Cardiac muscle cell (in vitro differentiated cells and primary cell): ENCODE measurements at regions not wholly inside any gene's neighbourhood (a gene's known extent, or its start where the extent isn't known, plus 50 kb on each side); places are given as distances from the start of the nearest gene placed in this dataset.

ENCODE experiments used
- DNase-seq, 2 donors: peaks; one replicate each; pipeline versions ENCODE4 v3.0.0 to v3.0.0-alpha.2; 2010 to 2017; ENCODE audit warnings: low read depth in 1 of 2, low spot score in 1 of 2
- H3K27ac ChIP-seq: fragments of 200-600 bp; sonication (generic); 2 replicates; pipeline ENCODE4 v1.5.1; 2016
- H3K27me3 ChIP-seq: fragments of 200-600 bp; sonication (generic); 2 replicates; pipeline ENCODE4 v1.6.0; 2016; ENCODE audit warnings: control low read depth
- H3K36me3 ChIP-seq: fragments of 200-600 bp; sonication (generic); 2 replicates; pipeline ENCODE4 v1.5.1; 2016; ENCODE audit warnings: control low read depth
- H3K4me1 ChIP-seq: fragments of 200-600 bp; sonication (generic); 2 replicates; pipeline ENCODE4 v1.8.1; 2017; ENCODE audit warnings: low read depth, mild to moderate bottlenecking, mixed run types
- H3K4me3 ChIP-seq: fragments of 200-600 bp; sonication (generic); 2 replicates; pipeline ENCODE4 v1.5.1; 2016; ENCODE audit warnings: mild to moderate bottlenecking
- H3K9me3 ChIP-seq: fragments of 200-600 bp; sonication (generic); 2 replicates; pipeline ENCODE4 v1.5.1; 2017; ENCODE audit warnings: low read depth, mild to moderate bottlenecking, control low read depth
- TF ChIP-seq, protein P1 (sequence below): IDR thresholded peaks from 2 replicates; pipeline ENCODE4 v1.5.1; 2012; ENCODE audit warnings: low read depth, mild to moderate bottlenecking, low read length

DNA sequence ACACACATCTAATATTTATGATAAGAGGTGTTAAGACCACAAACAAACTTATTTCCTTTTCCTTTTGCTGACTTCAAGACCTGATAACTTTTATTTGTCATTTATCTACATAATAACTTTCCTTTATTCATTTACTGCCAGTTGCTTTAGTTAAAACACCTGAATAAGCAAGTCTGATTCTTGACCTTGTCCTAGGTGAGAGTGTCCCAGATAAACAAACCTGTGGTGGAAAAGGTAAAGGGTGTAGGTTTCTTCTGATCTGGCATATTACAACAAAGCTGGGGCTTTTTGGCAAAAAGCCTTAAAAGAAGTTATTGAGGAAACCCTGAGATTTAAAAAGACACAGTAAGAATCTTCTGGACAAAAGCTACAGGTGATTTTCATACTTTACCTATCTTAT lies 191.5 kb downstream of the ZBBX start:
- H3K36me3 ChIP-seq: no peaks in the 10 kb centered on the region
- no peaks in the 10 kb centered on the region for H3K4me1 ChIP-seq
- TF ChIP-seq, protein P1, sequence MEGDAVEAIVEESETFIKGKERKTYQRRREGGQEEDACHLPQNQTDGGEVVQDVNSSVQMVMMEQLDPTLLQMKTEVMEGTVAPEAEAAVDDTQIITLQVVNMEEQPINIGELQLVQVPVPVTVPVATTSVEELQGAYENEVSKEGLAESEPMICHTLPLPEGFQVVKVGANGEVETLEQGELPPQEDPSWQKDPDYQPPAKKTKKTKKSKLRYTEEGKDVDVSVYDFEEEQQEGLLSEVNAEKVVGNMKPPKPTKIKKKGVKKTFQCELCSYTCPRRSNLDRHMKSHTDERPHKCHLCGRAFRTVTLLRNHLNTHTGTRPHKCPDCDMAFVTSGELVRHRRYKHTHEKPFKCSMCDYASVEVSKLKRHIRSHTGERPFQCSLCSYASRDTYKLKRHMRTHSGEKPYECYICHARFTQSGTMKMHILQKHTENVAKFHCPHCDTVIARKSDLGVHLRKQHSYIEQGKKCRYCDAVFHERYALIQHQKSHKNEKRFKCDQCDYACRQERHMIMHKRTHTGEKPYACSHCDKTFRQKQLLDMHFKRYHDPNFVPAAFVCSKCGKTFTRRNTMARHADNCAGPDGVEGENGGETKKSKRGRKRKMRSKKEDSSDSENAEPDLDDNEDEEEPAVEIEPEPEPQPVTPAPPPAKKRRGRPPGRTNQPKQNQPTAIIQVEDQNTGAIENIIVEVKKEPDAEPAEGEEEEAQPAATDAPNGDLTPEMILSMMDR: no peak
- no peaks in the 10 kb centered on the region for H3K27me3 ChIP-seq
- H3K27ac ChIP-seq: no peak overlapping the region
- H3K4me3 ChIP-seq: no peak overlapping the region
- DNase-seq: no peak
- H3K9me3 ChIP-seq: no peaks in the 10 kb centered on the region

DNA sequence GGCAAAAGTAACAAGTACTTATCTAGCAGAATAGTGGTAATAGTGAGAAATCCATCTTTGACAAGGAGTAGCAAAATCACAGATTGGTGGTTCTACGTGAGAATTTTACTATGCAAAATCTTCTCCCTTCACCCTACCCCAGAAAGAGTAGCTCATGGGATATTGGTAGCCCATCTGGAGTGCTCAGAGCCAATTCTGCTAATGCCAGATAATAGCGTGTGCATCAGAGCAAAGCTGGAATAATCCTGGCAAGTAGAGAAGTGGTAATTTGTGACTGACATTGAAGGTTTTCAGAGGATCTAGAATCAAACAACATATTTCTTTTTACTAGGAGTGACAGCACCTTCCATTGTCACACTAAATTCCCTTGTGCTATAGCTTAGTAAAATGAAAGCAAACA lies 192.9 kb downstream of the ZBBX start:
- TF ChIP-seq, protein P1: no peak
- H3K27ac ChIP-seq: no peak overlapping the region
- no peaks in the 10 kb centered on the region for H3K9me3 ChIP-seq
- no peaks in the 10 kb centered on the region for H3K36me3 ChIP-seq
- no peak overlapping the region for H3K4me3 ChIP-seq
- DNase-seq: no peak
- H3K4me1 ChIP-seq: no peaks in the 10 kb centered on the region
- no peaks in the 10 kb centered on the region for H3K27me3 ChIP-seq

DNA sequence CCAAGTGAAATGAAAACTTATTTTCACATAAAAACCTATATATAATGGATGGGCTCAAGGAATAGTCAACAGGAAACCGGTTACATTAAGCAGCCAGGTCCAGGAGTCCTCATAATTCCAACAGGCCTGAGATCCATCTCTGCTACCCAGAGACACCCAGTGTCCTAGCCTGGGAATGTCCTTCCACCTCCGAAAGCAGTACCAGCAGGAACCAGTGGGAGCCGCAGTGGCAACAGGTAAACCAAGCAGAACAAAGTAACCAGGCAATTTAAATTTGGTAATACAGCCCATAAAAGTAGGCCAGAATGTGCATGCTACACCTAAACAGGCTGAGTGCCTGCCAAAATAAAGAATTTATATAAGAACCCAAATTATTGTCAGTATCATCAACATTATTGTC lies 195.6 kb downstream of the ZBBX start:
- TF ChIP-seq, protein P1: no peak

DNA sequence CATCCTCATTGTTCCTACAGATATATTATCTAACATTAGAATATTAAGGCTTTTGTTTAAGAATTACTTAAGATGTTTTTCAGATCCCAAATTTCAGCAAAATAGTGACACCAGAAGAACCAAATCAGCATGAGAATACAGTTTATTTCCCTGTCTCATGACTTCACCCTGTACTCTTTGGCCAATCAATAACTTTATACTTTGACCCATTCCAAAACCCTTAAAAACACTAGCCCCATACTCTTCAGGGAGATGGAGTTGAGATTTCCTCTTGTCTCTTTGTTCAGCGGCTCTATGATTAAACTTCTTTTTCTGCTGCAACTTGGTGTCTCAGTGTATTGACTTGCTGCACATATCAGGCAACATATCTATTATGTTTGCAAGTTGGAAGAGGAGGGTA lies 207.7 kb downstream of the ZBBX start:
- TF ChIP-seq, protein P1: no peak
- Histone ChIP-seq H3K27me3 (no peaks in the 10 kb centered on the region), H3K4me3 (no peak overlapping the region), H3K9me3 (no peaks in the 10 kb centered on the region), H3K27ac (no peak overlapping the region), H3K36me3 (no peaks in the 10 kb centered on the region), H3K4me1 (peaks cover under 1% of the 10 kb centered on the region)
- DNase-seq: no peak

More for the DNA sequence above, 195.6 kb downstream of the ZBBX start:
- H3K27me3 ChIP-seq: no peaks in the 10 kb centered on the region
- no peaks in the 10 kb centered on the region for H3K4me1 ChIP-seq
- no peak overlapping the region for H3K27ac ChIP-seq
- no peaks in the 10 kb centered on the region for H3K36me3 ChIP-seq
- no peaks in the 10 kb centered on the region for H3K9me3 ChIP-seq
- DNase-seq: peak in 1 of 2 donors; percentile 4
- no peak overlapping the region for H3K4me3 ChIP-seq

DNA sequence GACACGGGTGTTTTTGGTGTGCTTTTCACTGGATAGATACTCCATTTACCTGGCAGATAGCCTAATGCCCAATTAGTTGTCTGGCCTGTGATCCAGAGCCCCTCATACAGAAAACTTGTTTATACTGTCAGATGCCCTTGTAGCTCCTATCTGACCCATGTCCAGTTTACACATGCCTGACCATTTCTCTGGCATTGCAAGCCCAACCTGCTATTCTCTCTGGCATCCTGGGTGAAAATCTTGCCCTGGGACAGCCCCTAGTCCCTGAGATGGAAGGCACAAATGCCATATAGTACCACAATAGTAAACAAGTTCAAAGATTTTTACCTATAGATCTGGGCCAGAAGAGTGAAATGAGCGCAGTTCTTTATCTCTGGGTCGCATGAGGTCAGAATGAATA lies 212.6 kb downstream of the ZBBX start:
- TF ChIP-seq, protein P1: no peak
- H3K27ac ChIP-seq: peak overlapping the region; percentile 48
- H3K9me3 ChIP-seq: no peaks in the 10 kb centered on the region
- DNase-seq: peak in 1 of 2 donors; percentile 17
- H3K4me3 ChIP-seq: no peak overlapping the region
- no peaks in the 10 kb centered on the region for H3K36me3 ChIP-seq
- no peaks in the 10 kb centered on the region for H3K27me3 ChIP-seq
- H3K4me1 ChIP-seq: peaks cover 16% of the 10 kb centered on the region
